HEK293 (cell line): ENCODE measurements at regions not wholly inside any gene's neighbourhood (a gene's known extent, or its start where the extent isn't known, plus 50 kb on each side); places are given as distances from the start of the nearest gene placed in this dataset.

ENCODE experiments used
- CTCF ChIA-PET: fragments of 350-600 bp; formaldehyde crosslinking; extraction: SDS; loops from one replicate; lab custom pipeline; 2021; ENCODE audit warnings: antibody characterized with exemption; lab: Yijun Ruan, JAX
- POLR2A ChIA-PET: fragments of 300-600 bp; formaldehyde crosslinking; extraction: SDS; loops from one replicate; lab custom pipeline; 2020; ENCODE audit warnings: antibody characterized with exemption, inconsistent platforms; lab: Yijun Ruan, JAX
- H3K27ac ChIP-seq: fragments of 200-500 bp; sonication (Bioruptor generic); 2 replicates; pipeline ENCODE4 v1.5.1; 2014; ENCODE audit warnings: low read depth, low read length, control low read depth, inconsistent platforms; ENCODE audit errors: extremely low read depth
- H3K36me3 ChIP-seq, 2 experiments: fragments of 200-500 bp in 1 of 2; sonication (Bioruptor generic) in 1 of 2; 1 replicate in 1 of 2; 2 replicates in 1 of 2; pipeline ENCODE4 v1.5.1; 2014 to 2017; ENCODE audit warnings: inconsistent platforms in 2 of 2, low read length in 2 of 2; ENCODE audit not compliant: control insufficient read depth in 2 of 2, insufficient read depth in 1 of 2
- H3K4me1 ChIP-seq: fragments of 200-500 bp; sonication (Bioruptor generic); 2 replicates; pipeline ENCODE4 v1.5.1; 2014; ENCODE audit warnings: mild to moderate bottlenecking, low read length, inconsistent platforms; ENCODE audit not compliant: control insufficient read depth, insufficient read depth
- H3K4me3 ChIP-seq: 2 replicates; pipeline ENCODE4 v1.5.1; 2011; ENCODE audit warnings: low read depth, mild to moderate bottlenecking, control low read depth, low read length, moderate library complexity
- H3K9me3 ChIP-seq: fragments of 200-500 bp; sonication (Bioruptor generic); 2 replicates; pipeline ENCODE4 v1.5.1; 2014; ENCODE audit warnings: low read depth, low read length, inconsistent platforms; ENCODE audit not compliant: control insufficient read depth, insufficient read depth
- BCL11B ChIP-seq: fragments of 450-650 bp; formaldehyde crosslinking; IDR thresholded peaks from 2 replicates; pipeline ENCODE4 v1.5.1; 2016; ENCODE audit warnings: low read depth, missing biosample characterization, missing genetic modification characterization
- HOXC10 ChIP-seq: sonication (generic); formaldehyde crosslinking; IDR thresholded peaks from 2 replicates; pipeline ENCODE4 v1.8.1; 2023; ENCODE audit warnings: mild to moderate bottlenecking, missing genetic modification reagents
- IKZF3 ChIP-seq: fragments of 450-650 bp; IDR thresholded peaks from 2 replicates; pipeline ENCODE4 v1.5.0; 2018; ENCODE audit warnings: missing biosample characterization, mild to moderate bottlenecking, missing genetic modification characterization, moderate library complexity
- MZF1 ChIP-seq: fragments of 450-650 bp; formaldehyde crosslinking; IDR thresholded peaks from 2 replicates; pipeline ENCODE4 v1.5.1; 2017; ENCODE audit warnings: missing biosample characterization, missing genetic modification characterization, borderline replicate concordance
- OSR2 ChIP-seq: fragments of 450-650 bp; formaldehyde crosslinking; IDR thresholded peaks from 2 replicates; pipeline ENCODE4 v1.5.1; 2016; ENCODE audit warnings: missing biosample characterization, missing genetic modification characterization
- PRDM1 ChIP-seq: fragments of 450-650 bp; formaldehyde crosslinking; IDR thresholded peaks from 2 replicates; pipeline ENCODE4; 2016; ENCODE audit warnings: missing biosample characterization, missing genetic modification characterization
- YY1 ChIP-seq: fragments of 450-650 bp; formaldehyde crosslinking; IDR thresholded peaks from 2 replicates; pipeline ENCODE4 v1.5.1; 2018; ENCODE audit warnings: missing biosample characterization, missing genetic modification characterization
- ZBTB10 ChIP-seq: fragments of 450-650 bp; formaldehyde crosslinking; IDR thresholded peaks from 2 replicates; pipeline ENCODE4 v1.5.1; 2016; ENCODE audit warnings: missing biosample characterization, missing genetic modification characterization
- ZNF2 ChIP-seq: fragments of 450-650 bp; formaldehyde crosslinking; IDR thresholded peaks from 2 replicates; pipeline ENCODE4 v1.5.1; 2016; ENCODE audit warnings: missing biosample characterization, missing genetic modification characterization
- ZNF239 ChIP-seq: fragments of 450-650 bp; formaldehyde crosslinking; IDR thresholded peaks from 2 replicates; pipeline ENCODE4 v1.5.1; 2016; ENCODE audit warnings: missing biosample characterization, missing genetic modification characterization
- ZNF398 ChIP-seq: fragments of 450-650 bp; formaldehyde crosslinking; IDR thresholded peaks from 2 replicates; pipeline ENCODE4 v1.5.1; 2017; ENCODE audit warnings: missing biosample characterization, missing genetic modification characterization
- ZNF501 ChIP-seq: fragments of 450-650 bp; formaldehyde crosslinking; IDR thresholded peaks from 2 replicates; pipeline ENCODE4 v1.5.1; 2016; ENCODE audit warnings: missing biosample characterization, missing genetic modification characterization
- ZNF549 ChIP-seq: fragments of 450-650 bp; IDR thresholded peaks from 2 replicates; pipeline ENCODE4 v1.5.1; 2018; ENCODE audit warnings: missing biosample characterization, missing genetic modification characterization, mild to moderate bottlenecking, inconsistent platforms, moderate library complexity
- ZNF623 ChIP-seq: fragments of 450-650 bp; formaldehyde crosslinking; IDR thresholded peaks from 2 replicates; pipeline ENCODE4 v1.5.1; 2016; ENCODE audit warnings: missing biosample characterization, missing genetic modification characterization
- ZNF639 ChIP-seq: fragments of 450-650 bp; formaldehyde crosslinking; IDR thresholded peaks from 2 replicates; pipeline ENCODE4 v1.5.1; 2016; ENCODE audit warnings: missing biosample characterization, missing genetic modification characterization
- ZNF768 ChIP-seq: fragments of 450-650 bp; formaldehyde crosslinking; IDR thresholded peaks from 2 replicates; pipeline ENCODE4 v1.5.1; 2018; ENCODE audit warnings: missing biosample characterization, mild to moderate bottlenecking, missing genetic modification characterization
- ZNF843 ChIP-seq: fragments of 450-650 bp; formaldehyde crosslinking; IDR thresholded peaks from 2 replicates; pipeline ENCODE4 v1.5.1; 2016; ENCODE audit warnings: missing biosample characterization, missing genetic modification characterization

DNA sequence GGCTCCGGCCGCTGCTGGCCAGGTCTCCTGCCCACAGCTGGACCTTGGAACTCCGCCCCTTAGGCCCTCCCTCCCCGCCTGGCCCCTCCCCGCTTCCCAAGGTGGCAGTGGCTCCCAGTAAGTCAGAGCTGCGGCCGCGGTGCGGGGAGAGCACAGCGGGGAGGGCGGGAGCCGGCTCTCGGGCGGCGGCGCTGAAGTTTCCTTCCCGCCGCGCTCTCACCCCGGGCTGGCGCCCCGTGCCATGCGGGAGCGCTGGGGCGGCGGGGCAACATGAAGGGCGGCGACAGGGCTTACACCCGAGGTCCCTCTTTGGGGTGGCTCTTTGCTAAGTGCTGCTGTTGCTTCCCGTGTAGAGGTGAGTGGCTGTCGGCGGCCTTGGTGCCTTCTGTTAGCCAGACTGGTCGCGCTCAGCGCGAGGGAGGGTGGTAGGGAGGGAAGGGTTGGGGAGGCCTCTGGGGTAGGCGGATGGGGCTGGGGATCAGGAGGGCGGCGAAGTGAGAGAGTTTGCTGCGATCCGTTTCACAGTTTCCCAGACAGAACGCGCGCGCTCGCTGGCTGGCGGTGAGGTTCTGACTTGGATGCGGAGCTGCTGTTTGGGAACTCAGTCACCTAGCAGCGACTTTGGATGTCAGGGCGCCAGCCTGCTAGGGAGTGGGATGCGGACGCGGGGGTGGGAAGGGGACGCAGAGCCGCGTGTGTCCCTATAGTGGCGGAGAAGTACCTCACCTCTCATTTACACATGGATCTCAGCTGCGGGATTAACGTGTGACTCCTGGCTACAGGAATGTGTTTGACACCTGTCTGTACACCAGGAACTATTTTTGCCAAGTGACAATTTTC is 145.5 kb upstream of the UMPS start (continued):
- TF ChIP-seq ZBTB10 (tag by site-specific recombination) (0 out of 2 replicates have a peak, but pooled peaks have one; percentile 34), OSR2 (peak; percentile 40), YY1 (tag by site-specific recombination) (no peak), ZNF501 (0 out of 2 replicates have a peak, but pooled peaks have one; percentile 40), PRDM1 (no peak), IKZF3 (tag by site-specific recombination) (0 out of 2 replicates have a peak, but pooled peaks have one; percentile 25)
- TF ChIP-seq, all 188 proteins: peak for 33

DNA sequence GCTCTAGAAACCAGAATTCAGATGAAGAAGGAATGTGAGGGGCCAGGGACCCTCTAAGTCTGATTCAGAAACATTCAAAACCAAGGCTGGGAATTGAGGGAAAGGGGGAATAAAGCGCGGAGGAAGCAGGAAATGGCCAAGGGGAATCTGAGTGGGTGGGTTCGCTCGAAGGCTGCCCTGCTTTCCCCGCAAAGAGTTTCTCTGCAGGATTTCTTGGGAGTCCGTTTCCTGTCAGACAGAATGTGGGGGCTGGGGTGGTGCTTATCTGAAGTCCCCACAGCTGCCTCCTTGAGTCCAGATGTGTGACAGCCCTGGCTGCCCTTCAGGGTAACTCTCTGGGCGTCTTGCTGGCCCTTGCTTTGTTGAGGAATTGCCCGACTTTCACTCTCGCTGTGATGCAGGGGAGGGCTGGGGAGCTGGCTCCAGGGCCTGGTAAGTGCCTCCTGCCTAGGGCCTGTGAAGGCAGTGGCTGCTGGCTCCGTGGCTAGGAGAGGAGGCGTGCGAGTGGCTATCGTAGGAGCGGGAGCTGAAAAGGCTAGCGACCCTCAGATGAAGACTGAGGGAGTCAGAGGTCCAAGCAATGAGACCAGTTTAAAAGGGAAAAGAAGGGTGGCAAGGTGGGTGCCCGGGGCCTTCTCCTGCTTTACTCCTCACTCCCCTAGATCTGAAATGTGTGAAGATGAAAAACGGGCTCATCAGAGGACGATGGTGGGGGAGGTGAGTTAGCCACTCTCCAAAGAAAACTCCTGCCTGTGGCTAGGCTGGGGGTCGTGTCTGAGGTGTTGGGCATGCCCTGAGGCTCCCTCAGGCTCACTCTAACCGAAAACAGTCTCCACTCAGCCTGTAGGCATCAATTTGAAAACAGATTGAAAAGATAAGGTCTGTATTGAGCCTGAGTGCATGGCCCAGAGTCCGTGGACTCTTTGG is 143.9 kb upstream of the UMPS start:
- Histone ChIP-seq H3K4me1 (no peaks in the 10 kb centered on the region), H3K27ac (no peak overlapping the region), H3K36me3 (no peaks in the 10 kb centered on the region), H3K9me3 (no peaks in the 10 kb centered on the region), H3K4me3 (no peak overlapping the region)
- no peak for TF ChIP-seq ZNF398 (tag by site-specific recombination)
- TF ChIP-seq ZNF239: no peak
- no peak for TF ChIP-seq ZNF549 (tag by site-specific recombination)
- TF ChIP-seq ZNF843 (tag by site-specific recombination): no peak
- TF ChIP-seq ZNF2 (tag by site-specific recombination): no peak
- no peak for TF ChIP-seq OSR2
- ChIA-PET CTCF (interaction anchor here (1.9 kb wide), 1 partner anchor 102 kb away, joined by 7 read pairs; no protein-coding TSS in a partner anchor), POLR2A (no interaction called here)

DNA sequence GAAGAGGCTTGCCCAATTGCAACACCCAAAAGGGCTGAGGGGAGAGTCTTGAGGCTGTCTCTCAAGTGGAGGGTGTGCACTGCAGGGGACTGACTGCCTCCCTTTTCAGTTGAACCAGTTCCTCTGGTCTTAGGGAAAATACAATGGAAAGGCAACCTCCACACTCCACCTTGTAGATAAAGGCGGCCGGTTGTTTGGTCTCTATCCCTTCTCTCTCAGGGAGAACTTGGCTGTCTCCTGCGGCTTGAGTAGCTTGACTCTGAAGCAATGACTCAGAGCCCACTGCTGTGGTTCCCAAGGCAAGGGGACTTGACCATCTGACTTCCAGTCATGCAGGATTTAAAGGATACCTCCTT is 143.2 kb upstream of the UMPS start:
- Histone ChIP-seq H3K4me3 (no peak overlapping the region), H3K36me3 (no peaks in the 10 kb centered on the region), H3K9me3 (no peaks in the 10 kb centered on the region), H3K27ac (no peak overlapping the region), H3K4me1 (no peaks in the 10 kb centered on the region)
- ChIA-PET CTCF (no interaction called here), POLR2A (interaction anchor here (0.7 kb wide), 1 partner anchor 594 kb away, joined by 3 read pairs; no protein-coding TSS in a partner anchor)
- no peak for TF ChIP-seq BCL11B (tag by site-specific recombination)
- no peak for TF ChIP-seq MZF1 (tag by site-specific recombination)
- no peak for TF ChIP-seq ZNF623 (tag by site-specific recombination)
- TF ChIP-seq ZNF768: no peak
- TF ChIP-seq HOXC10 (CRISPR knock-in tag): no peak
- TF ChIP-seq ZNF639 (tag by site-specific recombination): no peak
